GM23338 (cell line): ENCODE measurements at regions not wholly inside any gene's neighbourhood (a gene's known extent, or its start where the extent isn't known, plus 50 kb on each side); places are given as distances from the start of the nearest gene placed in this dataset.

Experiments used
- ATAC-seq: fragments of 200-7000 bp; cut with Tn5 transposase; 3 replicates; pipeline ENCODE4 v1.9.1; 2020
- DNase-seq: peaks from one replicate; pipeline ENCODE4 v3.0.0-alpha.2; 2015; ENCODE audit warnings: low spot score
- H2AFZ ChIP-seq: fragments of 200-600 bp; sonication (generic); 2 replicates; pipeline ENCODE4 v1.8.0; 2016; ENCODE audit warnings: antibody characterized with exemption, mild to moderate bottlenecking, moderate library complexity
- H3F3A ChIP-seq: fragments of 200-600 bp; sonication (generic); replicated peaks from 2 replicates; pipeline ENCODE4 v1.8.0; 2017; ENCODE audit warnings: antibody characterized with exemption, mixed run types, low read depth
- H3K27ac ChIP-seq: fragments of 200-600 bp; sonication (generic); 2 replicates; pipeline ENCODE4 v1.6.1; 2016; ENCODE audit warnings: low read depth
- H3K27me3 ChIP-seq: fragments of 200-600 bp; sonication (generic); 2 replicates; pipeline ENCODE4 v1.8.0; 2016; ENCODE audit warnings: mild to moderate bottlenecking, mixed run types, moderate library complexity; ENCODE audit not compliant: insufficient read depth
- H3K36me3 ChIP-seq: fragments of 200-600 bp; sonication (generic); 2 replicates; pipeline ENCODE4 v1.8.0; 2016; ENCODE audit warnings: mild to moderate bottlenecking; ENCODE audit not compliant: insufficient read depth
- H3K4me1 ChIP-seq: fragments of 200-600 bp; sonication (generic); 2 replicates; pipeline ENCODE4 v1.8.0; 2016; ENCODE audit warnings: mild to moderate bottlenecking, moderate library complexity; ENCODE audit not compliant: insufficient read depth
- H3K4me2 ChIP-seq: fragments of 200-600 bp; sonication (generic); 2 replicates; pipeline ENCODE4 v1.7.1; 2017; ENCODE audit warnings: mixed run types
- H3K4me3 ChIP-seq: fragments of 200-600 bp; sonication (generic); 2 replicates; pipeline ENCODE4 v1.6.1; 2016; ENCODE audit warnings: mixed run types
- H3K79me2 ChIP-seq: fragments of 200-600 bp; sonication (generic); replicated peaks from 2 replicates; pipeline ENCODE4 v1.8.0; 2017; ENCODE audit warnings: mild to moderate bottlenecking; ENCODE audit not compliant: insufficient read depth
- H3K9me2 ChIP-seq: fragments of 200-600 bp; sonication (generic); 2 replicates; pipeline ENCODE4 v1.8.0; 2017; ENCODE audit not compliant: insufficient read depth
- H4K20me1 ChIP-seq: fragments of 200-600 bp; sonication (generic); replicated peaks from 2 replicates; pipeline ENCODE4 v1.8.0; 2017; ENCODE audit warnings: mild to moderate bottlenecking; ENCODE audit not compliant: insufficient read depth
- H3K27ac Mint-ChIP-seq: 2 replicates; pipeline ENCODE4 v1.8.0; 2020; ENCODE audit warnings: inconsistent platforms, mild to moderate bottlenecking, moderate library complexity, mixed read lengths
- H3K27me3 Mint-ChIP-seq: 3 replicates; pipeline ENCODE4 v1.8.0; 2022; ENCODE audit warnings: low read depth, mild to moderate bottlenecking, moderate library complexity, mixed read lengths, inconsistent platforms; ENCODE audit not compliant: insufficient read depth, poor library complexity
- H3K36me3 Mint-ChIP-seq: 3 replicates; pipeline ENCODE4 v1.8.0; 2021; ENCODE audit warnings: low read depth, mild to moderate bottlenecking, inconsistent platforms, moderate library complexity, mixed read lengths
- H3K4me1 Mint-ChIP-seq: 3 replicates; pipeline ENCODE4 v1.8.0; 2020; ENCODE audit warnings: mild to moderate bottlenecking, inconsistent platforms, mixed read lengths
- H3K4me3 Mint-ChIP-seq: 3 replicates; pipeline ENCODE4 v1.8.0; 2021; ENCODE audit warnings: moderate library complexity, mild to moderate bottlenecking, inconsistent platforms, mixed read lengths
- H3K9me3 Mint-ChIP-seq: 3 replicates; pipeline ENCODE4 v1.8.0; 2020; ENCODE audit warnings: moderate library complexity, mild to moderate bottlenecking, inconsistent platforms, mixed read lengths
- CREB1 ChIP-seq: fragments of 250-450 bp; sonication (Bioruptor Pico); IDR thresholded peaks from 2 replicates; pipeline ENCODE4 v1.5.0; 2020; ENCODE audit warnings: low read depth, mild to moderate bottlenecking, moderate library complexity
- CTCF ChIP-seq, 2 experiments: fragments of 200-600 bp in 1 of 2; sonication (generic) in 1 of 2; conservative IDR thresholded peaks; 2 replicates each; pipeline versions ENCODE4 v1.5.1 to v1.6.1; 2016 to 2017; ENCODE audit warnings: antibody characterized with exemption in 2 of 2, low read depth in 2 of 2, mild to moderate bottlenecking in 2 of 2, moderate library complexity in 1 of 2
- ETS1 ChIP-seq: IDR thresholded peaks from 2 replicates; pipeline ENCODE4 v1.6.1; 2016; ENCODE audit warnings: antibody characterized with exemption
- EZH2phosphoT487 ChIP-seq: fragments of 200-600 bp; sonication (generic); IDR thresholded peaks from one replicate; pipeline ENCODE4 v1.8.1; 2018; ENCODE audit warnings: antibody characterized with exemption; ENCODE audit not compliant: unreplicated experiment
- JUNB ChIP-seq: IDR thresholded peaks from one replicate; pipeline ENCODE4 v1.6.1; 2016; ENCODE audit warnings: antibody characterized with exemption; ENCODE audit not compliant: unreplicated experiment
- NANOG ChIP-seq: IDR thresholded peaks from 2 replicates; pipeline ENCODE4 v1.6.1; 2016; ENCODE audit warnings: antibody characterized with exemption, borderline replicate concordance
- POLR2AphosphoS5 ChIP-seq: IDR thresholded peaks from 2 replicates; pipeline ENCODE4 v1.6.1; 2016; ENCODE audit warnings: antibody characterized with exemption, low read depth
- REST ChIP-seq: IDR thresholded peaks from one replicate; pipeline ENCODE4 v1.6.1; 2018; ENCODE audit warnings: antibody characterized with exemption; ENCODE audit not compliant: unreplicated experiment
- STAT1 ChIP-seq: IDR thresholded peaks from one replicate; pipeline ENCODE4 v1.6.1; 2016; ENCODE audit warnings: antibody characterized with exemption; ENCODE audit not compliant: unreplicated experiment
- ZNF114 ChIP-seq: fragments of 250-450 bp; sonication (Bioruptor Pico); IDR thresholded peaks from 2 replicates; pipeline ENCODE4 v1.5.0; 2020; ENCODE audit warnings: mild to moderate bottlenecking, moderate library complexity
- ZNF331 ChIP-seq: fragments of 250-450 bp; sonication (Bioruptor Pico); IDR thresholded peaks from 2 replicates; pipeline ENCODE4 v1.5.0; 2020; ENCODE audit warnings: low read depth, mild to moderate bottlenecking, moderate library complexity
- ZNF462 ChIP-seq: fragments of 250-450 bp; sonication (Bioruptor Pico); IDR thresholded peaks from 2 replicates; pipeline ENCODE4 v1.5.0; 2020; ENCODE audit warnings: mild to moderate bottlenecking, moderate library complexity

- Mint-ChIP-seq H3K27ac (no peak overlapping the region), H3K4me1 (peaks cover 13% of the 10 kb centered on the region), H3K36me3 (no peaks in the 10 kb centered on the region), H3K9me3 (no peaks in the 10 kb centered on the region), H3K4me3 (no peak overlapping the region), H3K27me3 (peaks cover 2% of the 10 kb centered on the region)
- H3K4me2 ChIP-seq: no peak overlapping the region
- H3K79me2 ChIP-seq: no peaks in the 10 kb centered on the region
- no peaks in the 10 kb centered on the region for H3K36me3 ChIP-seq
- TF ChIP-seq JUNB (no peak), CTCF (conservative IDR thresholded peaks at IDR 0.05; ENCODE audit: low read depth in 2 of 2) (no peak), STAT1 (no peak), ZNF114 (CRISPR knock-in tag) (no peak), ETS1 (no peak), ZNF462 (CRISPR knock-in tag) (no peak), EZH2phosphoT487 (no peak), ZNF331 (CRISPR knock-in tag) (no peak), REST (no peak), POLR2AphosphoS5 (no peak), CREB1 (CRISPR knock-in tag) (no peak), NANOG (no peak)
- no peaks in the 10 kb centered on the region for H3K27me3 ChIP-seq
- H3K27ac ChIP-seq: no peak overlapping the region
- DNase-seq (no peak), ATAC-seq (no peak)
- H2AFZ ChIP-seq: no peak overlapping the region
- no peaks in the 10 kb centered on the region for H4K20me1 ChIP-seq
- H3K4me3 ChIP-seq: no peak overlapping the region
- H3F3A ChIP-seq: no peaks in the 10 kb centered on the region
- no peaks in the 10 kb centered on the region for H3K9me2 ChIP-seq
- peaks cover 8% of the 10 kb centered on the region for H3K4me1 ChIP-seq
Observed at GRCh38 chr15:69562116-69562515, 109.5 kb downstream of the RPLP1 start.
